SK-N-SH (cell line): ENCODE measurements at regions not wholly inside any gene's neighbourhood (a gene's known extent, or its start where the extent isn't known, plus 50 kb on each side); places are given as distances from the start of the nearest gene placed in this dataset.

Experiments
- CTCF ChIA-PET: fragments of 300-600, 350-600 bp; formaldehyde crosslinking; extraction: SDS; loops from one replicate; lab custom pipeline; 2021; lab: Yijun Ruan, JAX
- POLR2A ChIA-PET: fragments of 350-600 bp; sonication (Branson Sonifier 250); formaldehyde crosslinking; extraction: SDS; loops from one replicate; lab custom pipeline; 2020; ENCODE audit warnings: antibody characterized with exemption, inconsistent platforms; lab: Yijun Ruan, JAX
- DNase-seq: peaks from one replicate; pipeline ENCODE4 v3.0.0; 2012
- H2AFZ ChIP-seq: fragments of 200-600 bp; sonication (generic); 2 replicates; pipeline ENCODE4 v1.8.1; 2016; ENCODE audit warnings: antibody characterized with exemption, mild to moderate bottlenecking, low read depth
- H3F3A ChIP-seq: fragments of 200-600 bp; sonication (generic); replicated peaks from 2 replicates; pipeline ENCODE3; 2016; ENCODE audit warnings: antibody characterized with exemption, mild to moderate bottlenecking; ENCODE audit not compliant: insufficient read depth
- H3K27ac ChIP-seq, 2 experiments: fragments of 200-500 bp in 1 of 2; fragments of 200-600 bp in 1 of 2; sonication (Bioruptor generic) in 1 of 2; sonication (generic), shearing (Covaris generic) in 1 of 2; 2 replicates each; pipeline versions ENCODE4 v1.5.1 to v1.6.1; 2014 to 2016; ENCODE audit warnings: low read depth in 2 of 2, inconsistent platforms in 1 of 2, low read length in 1 of 2, mild to moderate bottlenecking in 1 of 2, mixed read lengths in 1 of 2
- H3K27me3 ChIP-seq: fragments of 200-600 bp; sonication (generic), shearing (Covaris generic); 2 replicates; pipeline ENCODE4 v1.6.1; 2016; ENCODE audit warnings: mixed run types; ENCODE audit not compliant: insufficient read depth
- H3K36me3 ChIP-seq, 2 experiments: fragments of 200-500 bp in 1 of 2; fragments of 200-600 bp in 1 of 2; sonication (Bioruptor generic) in 1 of 2; sonication (generic) in 1 of 2; replicated peaks in 1 of 2; 2 replicates each; pipeline versions ENCODE3 to v1.5.1; 2014 to 2016; ENCODE audit warnings: low read length in 1 of 2, mild to moderate bottlenecking in 1 of 2; ENCODE audit not compliant: insufficient read depth in 2 of 2, control insufficient read depth in 1 of 2
- H3K4me1 ChIP-seq, 2 experiments: fragments of 200-500 bp in 1 of 2; fragments of 200-600 bp in 1 of 2; sonication (Bioruptor generic) in 1 of 2; sonication (generic), shearing (Covaris generic) in 1 of 2; 2 replicates each; pipeline versions ENCODE4 v1.5.1 to v1.6.1; 2014 to 2016; ENCODE audit warnings: low read depth in 1 of 2, low read length in 1 of 2, mixed run types in 1 of 2; ENCODE audit not compliant: insufficient read depth in 2 of 2, control insufficient read depth in 1 of 2
- H3K4me2 ChIP-seq: fragments of 200-600 bp; sonication (generic), shearing (Covaris generic); 2 replicates; pipeline ENCODE4 v1.6.1; 2017; ENCODE audit warnings: mixed run types
- H3K4me3 ChIP-seq, 2 experiments: fragments of 200-500 bp in 1 of 2; fragments of 200-600 bp in 1 of 2; sonication (Bioruptor generic) in 1 of 2; sonication (generic), shearing (Covaris generic) in 1 of 2; 2 replicates each; pipeline versions ENCODE4 v1.5.1 to v1.8.1; 2014 to 2016; ENCODE audit warnings: low read depth in 2 of 2, inconsistent platforms in 1 of 2, low read length in 1 of 2, mild to moderate bottlenecking in 1 of 2, mixed read lengths in 1 of 2, moderate library complexity in 1 of 2
- H3K79me2 ChIP-seq: fragments of 200-600 bp; sonication (generic); 2 replicates; pipeline ENCODE4 v1.8.1; 2017; ENCODE audit warnings: mild to moderate bottlenecking; ENCODE audit not compliant: insufficient read depth
- H3K9ac ChIP-seq: fragments of 200-600 bp; sonication (generic); 2 replicates; pipeline ENCODE4 v1.6.1; 2017; ENCODE audit warnings: mixed run types
- H3K9me2 ChIP-seq: fragments of 200-600 bp; sonication (generic); 2 replicates; pipeline ENCODE4 v1.6.1; 2017; ENCODE audit warnings: mixed run types
- H3K9me3 ChIP-seq: fragments of 200-600 bp; sonication (generic); 2 replicates; pipeline ENCODE4 v1.6.1; 2017; ENCODE audit warnings: mixed run types, mild to moderate bottlenecking, moderate library complexity
- H4K20me1 ChIP-seq: fragments of 200-600 bp; sonication (generic); 2 replicates; pipeline ENCODE4 v1.6.1; 2017; ENCODE audit warnings: mild to moderate bottlenecking, mixed run types; ENCODE audit not compliant: insufficient read depth
- CHD2 ChIP-seq: fragments of 150-350 bp; IDR thresholded peaks from 2 replicates; pipeline ENCODE4 v1.6.1; 2018; ENCODE audit warnings: low read length; ENCODE audit not compliant: partially characterized antibody
- EP300 ChIP-seq, 2 experiments: IDR thresholded peaks; 2 replicates each; pipeline versions ENCODE4 v1.4.0 to v1.6.1; 2012; ENCODE audit warnings: borderline replicate concordance in 1 of 2, low read depth in 1 of 2, low read length in 1 of 2
- EZH2phosphoT487 ChIP-seq: fragments of 200-600 bp; sonication (generic); IDR thresholded peaks from 2 replicates; pipeline ENCODE4 v1.6.1; 2017; ENCODE audit warnings: low read depth, mixed run types, mild to moderate bottlenecking, antibody characterized with exemption, moderate library complexity, borderline replicate concordance
- FOSL2 ChIP-seq: IDR thresholded peaks from 2 replicates; pipeline ENCODE4 v1.4.0; 2012; ENCODE audit warnings: low read depth, mild to moderate bottlenecking, moderate library complexity, borderline replicate concordance
- FOXM1 ChIP-seq: IDR thresholded peaks from 2 replicates; pipeline ENCODE4 v1.4.0; 2012; ENCODE audit warnings: low read depth, mild to moderate bottlenecking
- GABPA ChIP-seq: IDR thresholded peaks from 2 replicates; pipeline ENCODE4 v1.4.0; 2012; ENCODE audit warnings: low read depth, mild to moderate bottlenecking
- GATA2 ChIP-seq: sonication (generic); formaldehyde crosslinking; IDR thresholded peaks from 2 replicates; pipeline ENCODE4 v1.5.0; 2020; ENCODE audit warnings: mild to moderate bottlenecking, missing genetic modification reagents
- MEF2A ChIP-seq: IDR thresholded peaks from 2 replicates; pipeline ENCODE4 v1.4.0; 2012; ENCODE audit warnings: low read depth, borderline replicate concordance
- NFIC ChIP-seq: IDR thresholded peaks from 2 replicates; pipeline ENCODE4 v1.4.0; 2012; ENCODE audit warnings: borderline replicate concordance
- NRF1 ChIP-seq: IDR thresholded peaks from 2 replicates; pipeline ENCODE4 v1.6.1; 2012; ENCODE audit warnings: low read depth, mild to moderate bottlenecking, low read length
- POLR2AphosphoS5 ChIP-seq: IDR thresholded peaks from 2 replicates; pipeline ENCODE4 v1.6.1; 2012; ENCODE audit warnings: low read depth, low read length
- RAD21 ChIP-seq: IDR thresholded peaks from 2 replicates; pipeline ENCODE4 v1.6.1; 2012; ENCODE audit warnings: mild to moderate bottlenecking, low read length
- RFX5 ChIP-seq: IDR thresholded peaks from 2 replicates; pipeline ENCODE4 v1.6.1; 2012; ENCODE audit warnings: mild to moderate bottlenecking, improper control_type of control experiment, low read length
- SMC3 ChIP-seq: IDR thresholded peaks from 2 replicates; pipeline ENCODE4 v1.6.1; 2012; ENCODE audit warnings: low read depth, low read length, improper control_type of control experiment
- TEAD4 ChIP-seq: IDR thresholded peaks from 2 replicates; pipeline ENCODE4 v1.4.0; 2012; ENCODE audit warnings: mild to moderate bottlenecking, borderline replicate concordance; ENCODE audit not compliant: insufficient read depth
- YY1 ChIP-seq: IDR thresholded peaks from 2 replicates; pipeline ENCODE4 v1.4.0; 2012; ENCODE audit warnings: low read depth, mild to moderate bottlenecking
- WGBS: methylation state at CpG from one replicate; pipeline ENCODE4 v1.1.6; 2017; ENCODE audit warnings: low lambda C conversion rate; 5-methylcytosine and 5-hydroxymethylcytosine counted together
- TF ChIP-seq, protein P1 (sequence below): IDR thresholded peaks from 2 replicates; pipeline ENCODE4 v1.4.0; 2012; ENCODE audit warnings: low read depth
- TF ChIP-seq, protein P2 (sequence below): fragments of 150-350 bp; IDR thresholded peaks from 2 replicates; pipeline ENCODE4 v1.6.1; 2017; ENCODE audit warnings: antibody characterized with exemption, low read length, low read depth, borderline replicate concordance
- TF ChIP-seq, protein P3 (sequence below): IDR thresholded peaks from 2 replicates; pipeline ENCODE4 v1.6.1; 2012; ENCODE audit warnings: mild to moderate bottlenecking, low read depth, low read length, moderate library complexity
- TF ChIP-seq, protein P4 (sequence below): IDR thresholded peaks from 2 replicates; pipeline ENCODE4; 2012

DNA sequence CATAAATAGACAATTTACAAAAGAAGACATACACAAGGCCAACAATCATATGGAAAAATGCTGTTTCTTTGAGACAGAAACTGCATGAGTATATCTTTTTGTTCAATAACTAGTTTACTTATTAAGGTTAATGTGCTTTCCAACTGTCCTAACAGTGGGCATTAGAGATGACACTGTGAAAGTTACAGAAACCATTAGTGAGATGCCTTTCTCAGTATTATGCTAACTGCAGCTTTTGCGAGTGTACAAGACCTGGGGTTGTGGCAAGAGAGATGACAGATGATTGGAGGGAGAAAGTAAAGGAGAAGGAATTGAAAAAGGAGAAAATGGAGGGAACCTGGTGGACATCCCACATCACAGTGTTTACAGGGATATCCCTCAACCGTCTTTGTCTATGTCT lies 640.5 kb downstream of the ZPLD1 start:
- Histone ChIP-seq H3K4me1 (no peaks in the 10 kb centered on the region), H3K79me2 (no peaks in the 10 kb centered on the region), H3K9ac (no peak overlapping the region), H3K9me2 (no peaks in the 10 kb centered on the region), H3K4me2 (no peak overlapping the region), H3K27ac (no peak overlapping the region), H4K20me1 (no peaks in the 10 kb centered on the region), H3K27me3 (no peaks in the 10 kb centered on the region), H3K4me3 (no peak overlapping the region), H3F3A (no peaks in the 10 kb centered on the region), H3K9me3 (no peaks in the 10 kb centered on the region), H2AFZ (no peak overlapping the region), H3K36me3 (no peaks in the 10 kb centered on the region)
- TF ChIP-seq FOXM1 (no peak), RAD21 (no peak), MEF2A (no peak), POLR2AphosphoS5 (no peak), EP300 (IDR thresholded peaks at IDR 0.05; ENCODE audit: borderline replicate concordance in 1 of 2, low read depth in 1 of 2, low read length in 1 of 2) (no peak), GATA2 (CRISPR knock-in tag) (no peak), FOSL2 (no peak), YY1 (no peak), NFIC (no peak)
- TF ChIP-seq, protein P1, sequence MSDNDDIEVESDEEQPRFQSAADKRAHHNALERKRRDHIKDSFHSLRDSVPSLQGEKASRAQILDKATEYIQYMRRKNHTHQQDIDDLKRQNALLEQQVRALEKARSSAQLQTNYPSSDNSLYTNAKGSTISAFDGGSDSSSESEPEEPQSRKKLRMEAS: no peak
- TF ChIP-seq, protein P2, sequence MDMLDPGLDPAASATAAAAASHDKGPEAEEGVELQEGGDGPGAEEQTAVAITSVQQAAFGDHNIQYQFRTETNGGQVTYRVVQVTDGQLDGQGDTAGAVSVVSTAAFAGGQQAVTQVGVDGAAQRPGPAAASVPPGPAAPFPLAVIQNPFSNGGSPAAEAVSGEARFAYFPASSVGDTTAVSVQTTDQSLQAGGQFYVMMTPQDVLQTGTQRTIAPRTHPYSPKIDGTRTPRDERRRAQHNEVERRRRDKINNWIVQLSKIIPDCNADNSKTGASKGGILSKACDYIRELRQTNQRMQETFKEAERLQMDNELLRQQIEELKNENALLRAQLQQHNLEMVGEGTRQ: no peak
- TF ChIP-seq, protein P3, sequence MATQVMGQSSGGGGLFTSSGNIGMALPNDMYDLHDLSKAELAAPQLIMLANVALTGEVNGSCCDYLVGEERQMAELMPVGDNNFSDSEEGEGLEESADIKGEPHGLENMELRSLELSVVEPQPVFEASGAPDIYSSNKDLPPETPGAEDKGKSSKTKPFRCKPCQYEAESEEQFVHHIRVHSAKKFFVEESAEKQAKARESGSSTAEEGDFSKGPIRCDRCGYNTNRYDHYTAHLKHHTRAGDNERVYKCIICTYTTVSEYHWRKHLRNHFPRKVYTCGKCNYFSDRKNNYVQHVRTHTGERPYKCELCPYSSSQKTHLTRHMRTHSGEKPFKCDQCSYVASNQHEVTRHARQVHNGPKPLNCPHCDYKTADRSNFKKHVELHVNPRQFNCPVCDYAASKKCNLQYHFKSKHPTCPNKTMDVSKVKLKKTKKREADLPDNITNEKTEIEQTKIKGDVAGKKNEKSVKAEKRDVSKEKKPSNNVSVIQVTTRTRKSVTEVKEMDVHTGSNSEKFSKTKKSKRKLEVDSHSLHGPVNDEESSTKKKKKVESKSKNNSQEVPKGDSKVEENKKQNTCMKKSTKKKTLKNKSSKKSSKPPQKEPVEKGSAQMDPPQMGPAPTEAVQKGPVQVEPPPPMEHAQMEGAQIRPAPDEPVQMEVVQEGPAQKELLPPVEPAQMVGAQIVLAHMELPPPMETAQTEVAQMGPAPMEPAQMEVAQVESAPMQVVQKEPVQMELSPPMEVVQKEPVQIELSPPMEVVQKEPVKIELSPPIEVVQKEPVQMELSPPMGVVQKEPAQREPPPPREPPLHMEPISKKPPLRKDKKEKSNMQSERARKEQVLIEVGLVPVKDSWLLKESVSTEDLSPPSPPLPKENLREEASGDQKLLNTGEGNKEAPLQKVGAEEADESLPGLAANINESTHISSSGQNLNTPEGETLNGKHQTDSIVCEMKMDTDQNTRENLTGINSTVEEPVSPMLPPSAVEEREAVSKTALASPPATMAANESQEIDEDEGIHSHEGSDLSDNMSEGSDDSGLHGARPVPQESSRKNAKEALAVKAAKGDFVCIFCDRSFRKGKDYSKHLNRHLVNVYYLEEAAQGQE: no peak
- TF ChIP-seq, protein P4, sequence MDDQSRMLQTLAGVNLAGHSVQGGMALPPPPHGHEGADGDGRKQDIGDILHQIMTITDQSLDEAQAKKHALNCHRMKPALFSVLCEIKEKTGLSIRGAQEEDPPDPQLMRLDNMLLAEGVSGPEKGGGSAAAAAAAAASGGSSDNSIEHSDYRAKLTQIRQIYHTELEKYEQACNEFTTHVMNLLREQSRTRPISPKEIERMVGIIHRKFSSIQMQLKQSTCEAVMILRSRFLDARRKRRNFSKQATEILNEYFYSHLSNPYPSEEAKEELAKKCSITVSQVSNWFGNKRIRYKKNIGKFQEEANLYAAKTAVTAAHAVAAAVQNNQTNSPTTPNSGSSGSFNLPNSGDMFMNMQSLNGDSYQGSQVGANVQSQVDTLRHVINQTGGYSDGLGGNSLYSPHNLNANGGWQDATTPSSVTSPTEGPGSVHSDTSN: no peak
- POLR2A ChIA-PET: no interaction called here
- DNase-seq: no peak
- 71% methylated on average over 2 of the region's 2 CpGs for WGBS
- CTCF ChIA-PET: interaction anchor here (0.7 kb wide), 1 partner anchor 304 kb away, joined by 3 read pairs; no protein-coding TSS in a partner anchor

DNA sequence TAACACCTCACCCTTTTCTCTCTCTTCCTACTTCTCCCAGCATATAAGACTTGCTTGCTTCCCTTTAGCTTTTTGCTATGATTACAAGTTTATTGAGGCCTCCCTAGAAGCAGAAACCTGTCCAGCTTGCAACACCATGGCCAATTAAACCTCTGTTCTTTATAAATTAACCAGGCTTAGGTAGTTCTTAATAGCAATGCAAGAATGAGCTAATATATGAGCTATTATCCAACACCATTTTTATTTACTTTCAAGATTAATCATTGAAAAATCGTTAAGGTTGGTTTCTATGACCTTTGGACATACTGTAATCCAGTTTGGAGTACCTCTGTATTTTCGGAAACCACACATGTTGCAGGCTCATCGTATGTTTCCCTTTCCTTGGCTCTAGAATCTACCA lies 643.1 kb downstream of the ZPLD1 start:
- no peak overlapping the region for H3K4me3 ChIP-seq
- no peak overlapping the region for H3K9ac ChIP-seq
- H3F3A ChIP-seq: no peaks in the 10 kb centered on the region
- WGBS: 75% methylated on average over 3 of the region's 3 CpGs
- H3K4me2 ChIP-seq: no peak overlapping the region
- no peaks in the 10 kb centered on the region for H3K4me1 ChIP-seq
- DNase-seq: no peak
- no peaks in the 10 kb centered on the region for H3K9me2 ChIP-seq
- no peaks in the 10 kb centered on the region for H3K9me3 ChIP-seq
- H3K36me3 ChIP-seq: no peaks in the 10 kb centered on the region
- H2AFZ ChIP-seq: no peak overlapping the region
- no peaks in the 10 kb centered on the region for H3K79me2 ChIP-seq
- H3K27ac ChIP-seq: no peak overlapping the region
- CTCF ChIA-PET: no interaction called here
- H3K27me3 ChIP-seq: no peaks in the 10 kb centered on the region
- H4K20me1 ChIP-seq: no peaks in the 10 kb centered on the region
- POLR2A ChIA-PET: no interaction called here
- TF ChIP-seq TEAD4: no peak
- TF ChIP-seq, protein P4: no peak
- TF ChIP-seq EP300 (IDR thresholded peaks at IDR 0.05; ENCODE audit: borderline replicate concordance in 1 of 2, low read depth in 1 of 2, low read length in 1 of 2): no peak
- no peak for TF ChIP-seq GATA2 (CRISPR knock-in tag)
- no peak for TF ChIP-seq EZH2phosphoT487
- no peak for TF ChIP-seq SMC3
- no peak for TF ChIP-seq RFX5
- TF ChIP-seq MEF2A: no peak
- no peak for TF ChIP-seq NRF1
- no peak for TF ChIP-seq GABPA
- TF ChIP-seq FOSL2: no peak
- TF ChIP-seq CHD2: no peak
